ENCODE measurements at regions not wholly inside any gene's neighbourhood (a gene's known extent, or its start where the extent isn't known, plus 50 kb on each side); places are given as distances from the start of the nearest gene placed in this dataset.

GRCh38 chr3:3714572-3714971 is 84.7 kb upstream of the LRRN1 start:
- no peak for TF ChIP-seq CTCF (conservative IDR thresholded peaks at IDR 0.05)
- TF ChIP-seq EZH2 (IDR thresholded peaks at IDR 0.05; ENCODE audit: low read depth) = no peak

All from PC-9 (cell line).